ENCODE measurements at regions not wholly inside any gene's neighbourhood (a gene's known extent, or its start where the extent isn't known, plus 50 kb on each side); places are given as distances from the start of the nearest gene placed in this dataset.

DNA sequence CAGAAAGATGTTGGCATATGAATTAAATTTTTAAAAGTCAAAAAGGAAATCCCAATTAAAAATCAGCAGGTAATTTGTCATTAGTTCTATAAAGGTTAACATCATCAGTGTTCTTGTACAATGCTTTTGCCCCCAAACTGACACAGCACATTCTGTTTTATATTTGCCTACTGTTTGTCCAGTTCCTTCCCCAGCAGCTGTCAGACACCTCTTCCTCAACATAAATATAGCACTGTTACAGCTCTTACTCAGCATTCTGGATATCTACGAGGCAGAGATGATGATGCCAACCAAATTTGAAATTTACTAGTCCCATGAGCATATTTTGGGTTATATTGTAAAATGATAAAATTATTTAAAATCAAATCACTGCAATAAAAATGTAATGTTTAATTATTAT is 124.6 kb downstream of the SINHCAF start:
- H3K9me3 ChIP-seq = no peaks in the 10 kb centered on the region
- no peak overlapping the region for H3K27ac ChIP-seq
- TF ChIP-seq, protein P1, sequence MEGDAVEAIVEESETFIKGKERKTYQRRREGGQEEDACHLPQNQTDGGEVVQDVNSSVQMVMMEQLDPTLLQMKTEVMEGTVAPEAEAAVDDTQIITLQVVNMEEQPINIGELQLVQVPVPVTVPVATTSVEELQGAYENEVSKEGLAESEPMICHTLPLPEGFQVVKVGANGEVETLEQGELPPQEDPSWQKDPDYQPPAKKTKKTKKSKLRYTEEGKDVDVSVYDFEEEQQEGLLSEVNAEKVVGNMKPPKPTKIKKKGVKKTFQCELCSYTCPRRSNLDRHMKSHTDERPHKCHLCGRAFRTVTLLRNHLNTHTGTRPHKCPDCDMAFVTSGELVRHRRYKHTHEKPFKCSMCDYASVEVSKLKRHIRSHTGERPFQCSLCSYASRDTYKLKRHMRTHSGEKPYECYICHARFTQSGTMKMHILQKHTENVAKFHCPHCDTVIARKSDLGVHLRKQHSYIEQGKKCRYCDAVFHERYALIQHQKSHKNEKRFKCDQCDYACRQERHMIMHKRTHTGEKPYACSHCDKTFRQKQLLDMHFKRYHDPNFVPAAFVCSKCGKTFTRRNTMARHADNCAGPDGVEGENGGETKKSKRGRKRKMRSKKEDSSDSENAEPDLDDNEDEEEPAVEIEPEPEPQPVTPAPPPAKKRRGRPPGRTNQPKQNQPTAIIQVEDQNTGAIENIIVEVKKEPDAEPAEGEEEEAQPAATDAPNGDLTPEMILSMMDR (IDR thresholded peaks at IDR 0.05) = no peak
- H3K27me3 ChIP-seq = no peaks in the 10 kb centered on the region
- H3K36me3 ChIP-seq = no peaks in the 10 kb centered on the region
- H3K4me3 ChIP-seq = no peak overlapping the region
- DNase-seq (ENCODE audit: low spot score) = no peak
- H3K4me1 ChIP-seq = no peaks in the 10 kb centered on the region

DNA sequence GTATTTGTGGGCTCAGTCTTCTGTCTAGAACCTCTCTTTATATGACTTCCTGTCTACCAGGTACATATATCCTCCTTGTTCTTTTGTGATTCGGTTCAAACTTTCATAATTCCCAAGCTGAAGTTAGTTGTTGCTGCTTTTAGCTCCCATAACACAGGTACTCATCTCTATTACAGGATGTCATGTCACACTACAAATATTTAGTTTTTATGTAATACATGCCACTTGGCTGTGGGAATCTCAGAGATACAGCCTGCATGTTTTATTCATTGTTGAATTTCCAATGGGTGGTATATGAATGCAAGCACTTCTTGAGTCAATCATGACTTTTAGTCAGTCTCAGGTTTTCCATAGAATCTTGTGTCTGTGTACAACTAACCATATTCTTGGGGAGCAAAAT is 122.7 kb downstream of the SINHCAF start:
- Histone ChIP-seq H3K27me3 (no peaks in the 10 kb centered on the region), H3K27ac (no peak overlapping the region), H3K36me3 (no peaks in the 10 kb centered on the region), H3K9me3 (no peaks in the 10 kb centered on the region), H3K4me3 (no peak overlapping the region), H3K4me1 (no peaks in the 10 kb centered on the region)
- TF ChIP-seq, protein P1 (IDR thresholded peaks at IDR 0.05) = no peak
- no peak for DNase-seq (ENCODE audit: low spot score)

DNA sequence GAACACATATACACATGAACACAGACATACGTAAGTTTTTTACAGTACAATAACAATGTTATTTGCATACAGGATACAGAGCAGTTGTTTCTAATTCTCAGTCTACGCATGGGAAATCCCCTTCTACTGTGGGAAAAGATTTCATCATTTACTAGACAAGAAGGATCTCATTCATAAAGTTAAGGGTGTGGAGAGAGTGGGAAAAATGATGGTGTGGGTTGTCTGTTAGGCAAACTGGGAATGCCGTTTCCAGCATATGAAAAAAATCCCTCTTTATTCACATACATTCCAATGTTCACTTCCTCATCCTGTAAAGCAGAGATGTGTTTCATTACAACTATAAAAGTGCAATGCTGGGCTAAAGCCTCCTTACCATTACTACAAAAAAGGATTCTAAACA is 120.9 kb downstream of the SINHCAF start:
- Histone ChIP-seq H3K27ac (no peak overlapping the region), H3K9me3 (no peaks in the 10 kb centered on the region), H3K4me3 (no peak overlapping the region), H3K4me1 (no peaks in the 10 kb centered on the region), H3K27me3 (no peaks in the 10 kb centered on the region), H3K36me3 (no peaks in the 10 kb centered on the region)
- no peak for DNase-seq (ENCODE audit: low spot score)
- TF ChIP-seq, protein P1 (IDR thresholded peaks at IDR 0.05) = no peak

DNA sequence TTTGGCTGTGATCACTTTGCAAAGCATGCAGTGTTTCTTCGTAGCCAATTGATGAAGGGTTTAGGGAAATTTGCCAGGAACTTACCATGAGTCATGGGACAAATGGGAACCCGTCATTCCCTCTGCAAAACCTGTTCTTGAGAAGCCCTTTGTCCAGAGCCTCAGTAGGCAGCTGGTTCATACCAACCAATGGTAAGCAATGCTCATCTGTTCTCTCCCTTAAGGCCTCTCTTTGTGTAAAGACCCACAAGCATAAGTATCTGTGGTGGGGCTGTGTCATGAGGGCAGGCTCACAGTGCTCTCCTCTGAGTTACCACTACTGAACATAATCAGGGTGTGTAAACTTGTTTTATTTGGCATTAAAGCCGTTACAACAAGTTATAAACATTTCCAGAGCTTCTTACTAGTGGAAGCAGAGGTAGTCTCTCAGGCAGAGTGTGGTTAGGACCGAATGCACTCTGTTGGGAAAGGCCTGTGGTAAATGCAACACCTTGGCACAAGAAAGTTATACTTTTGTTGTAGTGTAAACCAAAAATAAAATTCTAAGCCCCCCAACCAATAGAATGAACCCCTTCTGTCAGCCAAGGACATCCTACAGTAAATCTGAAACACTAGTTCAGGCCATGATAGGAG is 119.8 kb downstream of the SINHCAF start:
- Histone ChIP-seq H3K4me1 (no peaks in the 10 kb centered on the region), H3K27ac (no peak overlapping the region), H3K27me3 (no peaks in the 10 kb centered on the region), H3K36me3 (no peaks in the 10 kb centered on the region), H3K9me3 (no peaks in the 10 kb centered on the region), H3K4me3 (no peak overlapping the region)
- no peak for DNase-seq (ENCODE audit: low spot score)
- TF ChIP-seq, protein P1 (IDR thresholded peaks at IDR 0.05) = no peak

DNA sequence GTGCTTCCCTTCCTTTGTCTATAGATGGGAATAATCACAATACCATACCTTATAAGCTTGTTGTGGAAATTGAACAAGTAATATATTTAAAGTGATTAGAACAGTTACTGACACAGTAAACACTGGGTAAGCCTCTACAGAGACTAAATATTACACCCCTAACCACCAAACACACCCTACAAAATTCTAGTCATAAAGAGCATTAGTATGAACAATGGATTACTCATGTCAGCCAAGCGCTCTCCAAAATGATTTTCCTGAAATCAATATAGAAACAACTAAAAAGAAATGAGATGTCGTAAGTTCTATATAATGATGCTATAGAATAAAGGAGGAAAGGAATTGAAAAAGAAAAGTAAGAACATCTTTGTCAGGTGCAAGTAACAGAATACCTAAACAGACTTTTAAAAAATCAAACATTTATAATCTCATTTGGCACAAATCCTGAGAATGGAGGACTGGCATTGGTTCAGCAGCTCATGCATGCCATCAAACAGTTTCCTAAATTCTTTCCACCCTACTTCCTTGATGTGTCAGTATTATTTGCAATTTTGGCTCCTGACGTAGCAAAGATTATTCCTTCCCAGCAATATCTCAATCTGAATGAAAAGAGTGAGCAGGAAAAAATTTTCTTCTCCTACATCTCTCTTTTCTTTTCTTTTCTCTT is 118.0 kb downstream of the SINHCAF start:
- H3K36me3 ChIP-seq = no peaks in the 10 kb centered on the region
- H3K9me3 ChIP-seq = no peaks in the 10 kb centered on the region
- no peaks in the 10 kb centered on the region for H3K27me3 ChIP-seq
- TF ChIP-seq, protein P1 (IDR thresholded peaks at IDR 0.05) = no peak
- no peaks in the 10 kb centered on the region for H3K4me1 ChIP-seq
- H3K27ac ChIP-seq = no peak overlapping the region
- no peak overlapping the region for H3K4me3 ChIP-seq
- DNase-seq (ENCODE audit: low spot score) = no peak

DNA sequence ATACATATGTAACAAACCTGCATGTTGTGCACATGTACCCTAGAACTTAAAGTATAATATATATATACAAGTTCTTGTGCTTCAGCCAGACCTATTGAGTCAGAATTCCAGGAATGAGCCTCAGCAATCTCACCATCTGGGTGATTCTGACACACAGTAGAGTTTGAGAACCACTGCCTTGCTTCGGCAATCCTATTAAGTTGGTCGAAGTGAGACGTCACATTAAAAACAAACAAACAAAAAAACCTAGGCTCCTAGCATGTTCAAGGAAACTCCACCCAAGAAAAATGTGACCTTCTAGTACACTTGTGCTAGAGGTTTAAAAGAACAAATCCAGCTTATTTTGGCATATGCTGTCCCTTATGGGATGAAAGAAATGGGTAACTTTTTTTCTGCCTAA is 115.8 kb downstream of the SINHCAF start:
- Histone ChIP-seq H3K27ac (no peak overlapping the region), H3K4me3 (no peak overlapping the region), H3K9me3 (no peaks in the 10 kb centered on the region), H3K4me1 (no peaks in the 10 kb centered on the region), H3K27me3 (no peaks in the 10 kb centered on the region), H3K36me3 (no peaks in the 10 kb centered on the region)
- DNase-seq (ENCODE audit: low spot score) = no peak
- TF ChIP-seq, protein P1 (IDR thresholded peaks at IDR 0.05) = no peak
